Limb (tissue), 2 donors: ENCODE measurements at regions not wholly inside any gene's neighbourhood (a gene's known extent, or its start where the extent isn't known, plus 50 kb on each side); places are given as distances from the start of the nearest gene placed in this dataset.
"Not testable (repeated sequence)": the region's sequence is repeated elsewhere in the genome, so short reads cannot be mapped to it uniquely, and the experiment has no call there.

Source experiments
- DNase-seq, 2 donors: peaks; one replicate each; pipeline ENCODE4 v3.0.0-alpha.2; 2016; ENCODE audit errors: extremely low spot score in 2 of 2

DNA sequence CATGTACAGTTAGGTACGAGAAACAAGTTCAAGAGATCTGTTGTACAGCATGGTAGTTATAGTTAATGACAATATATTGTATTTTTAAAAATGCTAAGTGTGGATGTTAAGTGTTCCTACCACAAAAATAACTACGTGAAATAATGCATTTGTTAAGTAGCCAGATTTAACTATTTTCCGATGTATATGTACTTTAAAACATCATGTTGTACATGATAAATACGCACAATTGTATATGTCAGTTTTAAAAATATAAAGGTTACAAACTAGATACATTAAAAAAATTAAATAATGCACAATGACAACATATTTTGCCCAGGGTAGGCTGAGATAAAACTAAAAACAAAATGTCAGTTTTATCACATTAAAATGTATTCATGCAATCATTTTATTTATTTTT is 285.1 kb upstream of the DCN start:
- no peak for DNase-seq

DNA sequence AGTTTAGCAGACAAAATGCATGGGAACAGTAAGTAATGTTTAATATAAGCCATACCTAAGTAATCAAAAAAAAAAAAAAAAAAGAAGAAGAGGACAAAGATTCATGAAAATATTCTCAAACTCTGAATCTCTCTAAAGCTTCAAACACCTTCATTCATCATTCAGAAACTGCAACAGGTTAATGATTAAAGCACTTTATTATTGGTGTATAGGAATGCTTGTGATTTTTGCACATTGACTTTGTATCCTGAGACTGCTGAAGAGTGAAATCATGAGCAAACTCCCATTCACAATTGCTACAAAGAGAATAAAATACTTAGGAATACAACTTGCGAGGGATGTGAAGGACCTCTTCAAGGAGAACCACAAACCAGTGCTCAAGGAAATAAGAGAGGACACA is 278.4 kb upstream of the DCN start:
- DNase-seq, result no peak

DNA sequence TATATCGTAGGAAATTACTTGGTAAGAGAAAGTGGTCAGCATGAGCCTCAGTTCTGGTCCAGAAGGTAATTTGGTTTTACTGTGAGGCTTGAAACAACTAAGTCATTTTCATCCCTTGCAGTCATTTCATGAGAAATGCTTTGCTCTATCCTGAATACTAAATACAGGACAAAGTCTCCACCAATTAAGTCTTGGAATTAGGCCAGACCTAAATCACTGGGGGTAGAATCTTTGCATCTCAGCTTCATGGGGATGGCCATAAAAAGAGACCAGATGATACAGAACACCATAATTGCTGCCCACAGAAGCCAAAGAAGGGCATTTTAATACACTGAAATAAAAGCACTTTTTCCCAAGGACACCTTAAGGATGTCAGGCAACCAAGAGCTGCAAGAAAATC is 277.9 kb upstream of the DCN start:
- DNase-seq, result no peak

DNA sequence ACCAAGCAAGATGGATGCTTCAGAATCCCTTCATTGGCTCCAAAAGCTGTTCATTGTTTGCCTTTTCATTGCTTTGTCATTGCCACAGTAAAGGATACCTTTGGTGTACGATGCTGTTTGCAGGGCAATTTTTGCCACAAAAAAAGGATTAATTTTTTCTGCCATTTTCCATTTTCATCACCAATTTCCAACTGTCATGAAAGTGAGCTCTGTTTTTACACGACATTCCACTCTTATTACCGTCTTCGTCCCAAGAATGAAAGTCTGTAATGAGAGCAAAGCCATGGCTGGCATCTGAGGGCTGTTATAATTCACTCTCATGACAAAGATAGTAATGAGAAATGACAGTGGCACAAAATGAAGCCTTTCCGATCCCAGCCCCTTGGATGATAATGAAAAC is 272.7 kb upstream of the DCN start:
- DNase-seq, result no peak

DNA sequence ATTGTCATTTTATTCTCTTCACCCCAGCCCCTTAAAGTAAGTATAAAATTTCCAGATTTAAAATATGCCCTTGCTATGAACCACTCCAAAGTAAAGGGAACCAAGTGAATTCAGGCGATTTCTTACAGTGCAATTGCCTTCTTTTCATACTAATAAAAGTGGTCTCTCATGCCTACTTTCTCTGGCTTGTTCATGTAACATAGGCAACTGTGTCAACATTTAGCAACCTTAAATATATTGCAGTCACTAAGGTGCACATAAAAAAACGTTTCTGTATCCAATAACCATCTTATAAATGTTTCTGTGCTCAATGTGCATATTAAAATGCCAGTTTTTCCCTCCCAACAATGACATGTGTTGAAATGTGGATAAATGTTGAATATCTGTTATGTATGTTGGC is 271.6 kb upstream of the DCN start:
- DNase-seq, result no peak

DNA sequence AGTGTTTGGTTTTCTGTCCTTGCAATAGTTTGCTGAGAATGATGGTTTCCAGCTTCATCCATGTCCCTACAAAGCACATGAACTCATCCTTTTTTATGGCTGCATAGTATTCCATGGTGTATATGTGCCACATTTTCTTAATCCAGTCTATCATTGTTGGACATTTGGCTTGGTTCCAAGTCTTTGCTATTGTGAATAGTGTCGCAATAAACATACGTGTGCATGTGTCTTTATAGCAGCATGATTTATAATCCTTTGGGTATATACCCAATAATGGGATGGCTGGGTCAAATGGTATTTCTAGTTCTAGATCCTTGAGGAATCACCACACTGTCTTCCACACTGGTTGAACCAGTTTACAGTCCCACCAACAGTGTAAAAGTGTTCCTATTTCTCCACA is 269.8 kb upstream of the DCN start:
- DNase-seq, result not testable (repeated sequence)

DNA sequence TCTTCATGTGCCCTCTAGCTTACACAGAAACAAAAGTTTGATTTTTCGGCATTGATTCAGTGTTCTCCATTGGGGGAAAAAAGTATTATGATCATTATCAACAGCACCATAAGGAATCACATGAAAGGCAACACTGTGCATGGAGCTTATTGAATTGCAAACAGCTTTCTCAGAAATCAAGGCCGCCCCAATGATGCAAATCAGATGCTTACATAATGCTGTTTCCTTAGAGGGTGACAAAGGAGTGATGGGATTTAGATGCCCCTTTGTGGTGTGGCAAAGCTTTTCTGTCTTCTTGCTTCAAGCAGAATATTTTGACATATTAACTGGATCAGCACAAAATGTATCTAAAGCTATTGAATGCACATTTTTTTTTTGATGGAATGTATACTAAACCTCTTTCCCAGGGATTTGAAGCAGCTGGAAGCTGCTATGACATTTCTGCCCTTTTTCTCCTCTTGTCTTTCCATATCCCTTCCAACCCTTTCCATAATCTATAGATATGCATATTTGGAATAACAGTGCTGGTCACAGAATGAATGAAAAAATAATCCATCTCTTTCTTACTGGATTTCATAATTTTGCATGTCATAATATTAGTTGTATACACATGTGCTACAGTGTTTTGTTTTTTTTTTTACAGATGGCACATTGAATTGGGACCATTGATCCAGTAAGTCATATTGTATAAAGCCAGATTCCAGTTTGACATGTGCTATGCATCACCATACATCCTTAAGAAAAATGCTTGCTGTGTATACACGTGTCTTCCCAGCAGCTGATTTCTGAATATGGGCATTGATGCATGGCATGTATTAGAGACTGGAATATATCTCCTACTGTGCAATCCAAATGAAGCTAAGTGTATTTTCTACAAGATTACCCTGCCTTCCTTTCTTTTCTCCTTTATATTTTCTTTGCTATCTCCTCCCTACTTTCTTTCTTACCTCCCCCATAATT is 259.7 kb upstream of the DCN start:
- DNase-seq, result no peak

DNA sequence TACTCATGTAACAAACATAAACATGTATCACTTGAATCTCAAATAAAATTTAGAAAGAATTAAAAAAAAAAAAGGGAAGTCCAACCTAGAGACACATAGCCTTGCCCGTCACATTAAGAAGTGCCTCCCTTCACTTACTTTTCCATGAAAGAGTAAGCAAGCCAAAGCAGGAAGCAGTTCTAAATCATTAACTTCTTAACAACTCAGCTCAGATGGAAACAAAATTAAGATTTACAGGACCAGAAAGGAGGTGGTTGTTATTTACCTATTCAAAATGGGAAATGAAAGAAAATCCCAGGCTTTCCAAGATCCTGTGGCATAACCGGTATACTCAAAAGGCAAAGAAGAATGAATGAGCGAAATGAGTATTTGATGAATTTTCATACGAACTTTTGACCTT is 258.6 kb upstream of the DCN start:
- no peak for DNase-seq

DNA sequence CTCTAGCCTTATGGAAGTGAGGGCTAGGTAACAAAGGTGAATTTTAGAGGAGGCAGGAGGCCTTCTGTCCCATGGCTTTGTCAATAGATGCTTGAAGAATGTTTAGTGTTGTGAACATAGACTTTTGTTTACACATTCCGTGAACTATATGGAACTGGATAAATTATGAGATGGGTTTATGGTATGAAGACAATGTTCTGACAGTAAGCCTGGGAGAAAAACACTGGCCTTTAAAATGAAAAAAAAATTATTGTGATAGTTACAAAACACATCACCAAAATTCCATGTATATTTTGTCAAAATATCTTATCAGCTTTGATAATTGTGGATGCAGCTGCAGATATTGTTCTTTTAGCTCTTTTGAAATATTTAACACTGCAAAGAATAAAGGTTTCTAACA is 251.5 kb upstream of the DCN start:
- DNase-seq, result no peak

DNA sequence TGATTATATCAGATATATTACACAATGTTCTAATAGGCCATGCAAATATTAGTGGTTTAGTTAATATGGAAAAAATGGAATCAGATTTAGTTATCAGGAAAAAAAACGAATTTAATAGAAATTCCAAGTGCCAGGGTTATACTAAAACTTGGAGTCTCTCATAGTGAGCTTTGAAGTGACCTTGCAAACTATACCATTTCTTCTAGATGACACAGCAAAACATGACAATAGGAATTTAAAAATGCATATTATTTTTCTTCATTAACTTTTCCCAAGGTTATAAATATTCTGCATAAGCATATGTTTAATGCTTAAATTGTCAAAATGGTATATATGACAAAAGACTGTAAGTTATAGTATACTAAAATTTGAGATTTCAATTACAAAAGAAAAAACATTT is 250.1 kb upstream of the DCN start:
- no peak for DNase-seq

DNA sequence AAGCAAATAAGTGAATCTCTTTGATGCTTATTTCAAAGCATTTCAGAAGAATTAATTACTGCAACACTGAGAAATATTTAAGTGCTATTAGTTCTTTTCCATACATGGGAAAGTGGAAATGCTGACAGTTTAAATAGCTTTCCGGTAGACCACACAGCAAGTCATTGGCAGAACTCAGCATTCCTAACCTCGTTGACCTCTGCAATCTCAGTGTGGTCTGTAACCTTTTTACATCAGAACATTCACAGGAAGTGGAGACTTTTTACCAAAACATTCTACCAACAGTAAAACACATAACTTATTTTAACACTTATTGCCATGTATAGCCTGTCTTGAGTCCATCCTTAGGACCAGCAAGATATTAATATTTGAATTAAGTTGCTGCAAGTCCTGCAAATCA is 249.5 kb upstream of the DCN start:
- DNase-seq, result no peak

DNA sequence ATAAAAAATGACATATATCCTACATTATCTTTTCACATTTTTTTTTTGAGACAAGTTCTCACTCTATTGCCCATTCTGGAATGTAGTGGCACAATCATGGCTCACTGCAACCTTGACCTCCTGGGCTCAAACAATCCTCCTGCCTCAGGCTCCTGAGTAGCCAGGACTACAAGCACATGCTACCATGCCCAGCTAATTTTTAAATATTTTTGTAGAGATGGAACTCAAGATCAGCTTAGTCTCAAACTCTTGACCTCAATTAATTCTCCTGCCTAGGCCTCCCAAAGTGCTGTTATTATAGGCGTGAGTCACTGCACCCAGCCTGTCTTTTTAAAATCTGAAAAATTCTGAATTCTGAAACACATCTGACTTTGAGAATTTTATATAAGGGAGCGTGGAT is 241.9 kb upstream of the DCN start:
- DNase-seq, result no peak

DNA sequence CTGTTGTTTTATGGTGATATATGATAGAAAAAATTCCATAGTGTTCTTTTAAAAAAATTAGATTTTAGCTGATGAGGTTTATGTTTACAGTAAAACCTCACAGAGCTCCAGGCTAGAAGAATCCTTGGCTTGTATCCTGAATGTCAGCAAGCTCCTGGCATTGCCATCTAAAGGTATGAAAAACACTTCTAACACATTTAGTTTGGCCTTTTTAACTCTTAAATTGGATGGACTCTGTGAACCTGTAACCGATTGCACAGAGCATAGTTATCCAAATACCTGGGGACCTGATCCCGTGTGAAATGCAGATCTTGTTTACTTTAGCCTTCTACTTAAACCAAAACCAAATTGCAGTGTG is 241.1 kb upstream of the DCN start:
- DNase-seq, result no peak

DNA sequence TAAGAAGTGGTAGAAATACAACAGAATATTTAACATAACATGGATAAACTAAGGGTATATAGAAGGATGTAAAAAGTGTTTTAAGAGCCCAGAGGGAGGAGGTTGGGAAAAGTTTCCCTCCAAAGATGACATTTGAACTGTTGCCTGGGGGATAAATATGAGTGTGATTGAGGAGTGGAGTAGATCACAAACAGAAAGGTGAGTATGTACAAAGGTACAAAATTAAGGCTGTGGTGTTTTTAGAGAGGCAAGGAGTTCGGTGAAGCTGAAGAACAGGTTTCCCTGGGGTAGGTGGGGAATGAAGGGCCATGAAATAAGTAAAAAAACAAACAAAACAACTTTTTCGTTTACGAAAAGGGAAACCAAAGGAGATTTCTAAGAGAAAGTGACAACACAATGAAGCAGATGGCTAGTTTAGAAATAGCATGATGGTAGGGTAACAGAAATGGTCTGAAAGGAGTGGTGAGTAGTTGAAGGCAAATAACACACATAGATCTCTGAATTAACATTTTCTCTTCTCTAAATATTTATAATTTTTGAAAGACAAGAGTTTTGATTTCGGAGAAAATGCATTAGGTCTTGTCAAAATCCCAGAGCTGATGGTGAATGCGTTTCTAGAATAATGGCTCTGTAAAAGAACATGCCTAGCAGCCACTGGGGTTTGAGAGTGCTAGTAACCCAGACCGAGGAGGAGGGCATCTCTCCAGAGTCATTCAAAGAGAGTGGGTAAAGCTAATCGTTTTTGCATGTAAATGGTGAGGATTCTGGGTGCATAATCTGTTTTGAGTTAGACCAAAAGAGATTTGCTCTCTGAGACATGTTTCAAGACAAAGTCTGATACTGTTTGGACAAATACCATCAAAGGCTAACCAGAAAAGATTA is 240.4 kb upstream of the DCN start:
- DNase-seq, result no peak

DNA sequence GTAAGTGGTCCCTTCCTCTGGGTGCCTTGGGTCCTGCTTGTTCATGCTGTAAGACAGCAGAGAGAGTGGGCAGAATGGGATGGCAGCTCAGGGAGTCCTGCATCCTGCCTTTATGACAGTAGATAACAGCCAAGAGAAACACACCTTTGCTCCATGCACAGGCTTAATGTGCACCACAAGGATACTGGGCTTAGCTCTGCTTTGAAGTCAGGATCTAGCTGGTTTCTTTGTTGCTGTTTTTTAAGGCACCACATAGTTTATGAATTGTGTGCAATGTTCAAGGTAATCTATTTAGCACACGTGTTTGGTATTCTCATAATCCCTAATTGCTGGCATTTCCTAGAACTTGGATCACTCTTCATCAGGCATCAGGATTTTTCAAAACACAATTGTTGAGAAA is 239.5 kb upstream of the DCN start:
- DNase-seq, result no peak

DNA sequence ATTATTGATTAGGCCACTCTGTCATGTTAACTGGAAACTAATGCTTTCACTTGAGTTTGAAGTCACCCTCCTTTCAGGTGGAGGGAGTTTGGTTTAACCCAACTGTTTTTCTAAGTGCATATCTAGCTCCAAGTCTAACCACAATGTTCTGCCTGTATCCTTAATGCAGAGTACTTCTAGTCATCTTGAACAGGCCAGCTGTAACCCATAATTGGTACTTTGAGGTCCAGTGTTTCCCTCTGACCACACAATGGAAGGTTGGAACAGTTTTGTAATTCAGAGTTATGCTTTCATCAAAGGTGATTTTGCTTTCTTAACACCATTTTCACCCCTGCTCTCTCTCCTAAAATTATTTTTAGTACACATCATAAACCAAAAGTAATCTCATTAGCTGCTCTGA is 237.2 kb upstream of the DCN start:
- DNase-seq, result no peak

DNA sequence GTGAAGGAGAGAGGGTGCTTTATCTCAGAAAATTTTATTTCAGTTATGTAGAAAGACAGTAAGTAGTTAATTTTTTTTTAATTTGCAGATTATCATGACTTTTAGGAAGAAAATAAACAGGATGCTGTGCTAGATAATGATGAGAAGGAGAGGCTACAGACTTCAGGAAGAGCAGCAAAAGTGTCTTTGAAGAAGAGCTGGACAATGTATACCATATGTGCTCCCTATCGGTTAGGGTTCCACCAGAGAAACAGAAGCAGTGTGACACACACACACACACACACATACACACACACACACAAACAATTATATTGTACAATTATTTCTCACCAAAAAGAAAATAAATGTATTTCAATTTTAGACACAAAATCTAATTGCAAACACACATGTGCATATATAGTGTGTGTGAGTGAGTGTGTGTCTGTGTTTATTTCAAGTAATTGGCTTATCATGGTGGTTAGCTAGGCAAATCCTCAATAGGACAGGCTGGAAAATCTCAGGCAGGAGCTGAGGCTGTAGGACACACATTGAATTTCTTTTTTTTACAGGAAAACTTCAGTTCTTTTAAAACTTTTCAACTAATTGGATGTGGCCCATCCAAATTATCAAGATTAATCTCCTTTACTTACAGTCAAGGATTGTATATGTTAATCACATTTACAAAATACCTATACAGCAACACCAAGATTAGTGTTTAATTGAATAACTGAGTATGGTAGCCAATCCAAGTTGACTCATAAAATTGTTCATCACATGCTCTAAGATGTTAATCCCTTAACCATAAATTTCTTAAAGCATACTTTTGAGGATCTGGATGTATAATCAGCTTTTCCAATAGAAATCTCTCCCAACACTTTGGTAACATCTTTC is 235.8 kb upstream of the DCN start:
- no peak for DNase-seq

DNA sequence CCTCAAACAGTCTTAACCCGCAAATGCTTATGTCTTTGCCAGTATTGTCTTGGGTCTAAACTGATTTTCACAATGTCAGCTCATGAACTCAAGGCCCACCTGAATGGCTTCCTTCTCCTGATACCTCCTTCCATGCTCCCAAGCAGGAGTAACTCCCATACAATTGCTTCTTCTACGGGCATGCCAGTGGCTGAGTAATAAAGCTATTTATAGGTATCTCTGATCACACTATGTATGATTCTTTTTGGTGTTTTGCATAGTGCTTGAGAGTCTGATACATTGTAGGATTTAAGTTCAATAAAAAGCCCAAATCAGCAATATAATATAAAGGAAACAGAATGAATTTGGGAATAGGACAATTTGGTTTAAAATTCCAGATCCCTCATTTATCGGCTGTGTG is 235.0 kb upstream of the DCN start:
- no peak for DNase-seq

DNA sequence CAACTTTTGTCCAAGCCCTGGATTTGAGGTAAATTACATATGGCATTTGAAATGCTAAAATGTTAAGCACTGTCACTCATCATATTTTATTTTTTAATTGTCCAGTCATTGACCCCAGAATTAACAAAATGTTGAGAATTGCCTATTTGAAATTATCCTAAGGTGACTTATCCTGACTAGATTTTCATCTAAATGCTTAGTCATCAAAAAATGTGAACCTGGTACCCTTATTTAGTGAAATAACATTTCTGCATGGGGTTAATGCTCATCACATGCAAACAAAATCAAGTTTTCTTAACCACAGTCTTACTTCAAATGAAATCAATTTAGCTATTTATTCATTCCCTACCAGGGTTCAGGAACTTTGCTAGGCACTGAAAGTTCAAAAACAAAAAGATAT is 232.0 kb upstream of the DCN start:
- no peak for DNase-seq

DNA sequence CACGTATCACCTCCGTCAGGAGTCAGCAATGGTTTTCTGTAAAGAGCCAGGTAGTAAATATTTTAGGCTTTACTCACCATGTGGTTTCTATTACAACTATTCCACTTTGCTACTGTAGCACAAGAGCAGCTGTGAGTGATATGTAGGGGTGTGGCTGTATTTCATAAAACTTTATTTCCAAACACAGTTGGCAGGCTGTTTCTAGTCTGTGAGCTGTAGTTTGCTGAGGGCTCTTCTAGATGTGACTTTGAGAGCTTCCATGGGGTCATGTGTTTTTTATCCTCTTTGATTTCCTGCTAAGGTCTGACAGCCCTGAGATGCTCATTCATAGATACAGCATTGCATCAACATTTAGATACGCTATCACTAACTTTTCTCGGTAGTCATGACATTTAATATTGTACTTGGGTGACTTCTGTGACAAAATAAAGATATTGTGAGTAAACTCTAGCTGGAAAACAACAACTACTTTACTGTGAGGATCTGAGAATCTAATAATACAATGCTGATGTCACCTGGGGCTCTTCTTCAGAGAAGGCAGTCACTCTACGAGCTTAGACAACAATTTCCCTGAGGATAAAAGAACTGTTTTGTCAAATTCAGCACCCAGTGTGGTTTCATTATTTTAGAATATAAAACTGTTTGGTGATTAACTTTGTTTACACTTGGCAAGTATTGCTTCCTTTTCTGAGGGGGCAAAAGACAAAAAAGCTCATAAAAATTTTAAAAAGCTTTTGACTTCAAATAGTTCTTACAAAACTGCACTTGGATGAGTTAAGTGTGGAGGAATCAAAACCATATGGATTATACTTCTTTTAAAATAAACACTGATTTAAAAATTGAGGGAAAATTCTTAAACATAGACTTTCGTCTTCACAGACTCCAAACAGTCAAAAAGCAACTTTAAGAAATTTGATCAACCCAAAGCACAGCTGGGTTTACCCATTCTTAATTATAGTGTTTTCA is 231.2 kb upstream of the DCN start:
- peak in 1 of 2 donors; percentile 61 for DNase-seq

DNA sequence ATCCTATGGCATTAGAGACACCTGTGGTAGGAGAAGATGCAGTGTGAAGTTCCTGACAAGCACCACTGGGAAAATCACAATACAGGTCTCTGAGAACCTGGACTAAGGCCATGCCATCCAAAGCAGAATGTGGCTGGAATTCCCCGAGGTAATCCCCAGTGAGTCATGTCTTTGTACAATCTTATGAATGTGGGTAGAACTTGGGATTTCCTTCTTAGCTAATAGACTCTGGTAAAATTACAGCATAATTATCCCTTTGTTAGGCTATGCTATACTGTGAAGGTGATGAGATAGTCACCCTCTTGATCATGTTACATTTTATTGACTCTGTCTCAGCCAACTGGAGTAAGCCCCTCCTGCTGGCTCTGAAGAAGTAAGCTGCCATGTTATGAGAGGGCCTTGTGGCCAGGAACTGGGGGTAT is 224.3 kb upstream of the DCN start:
- DNase-seq, result no peak
